ENCODE measurements at regions not wholly inside any gene's neighbourhood (a gene's known extent, or its start where the extent isn't known, plus 50 kb on each side); places are given as distances from the start of the nearest gene placed in this dataset.
"Not testable (repeated sequence)": the region's sequence is repeated elsewhere in the genome, so short reads cannot be mapped to it uniquely, and the experiment has no call there.

DNA sequence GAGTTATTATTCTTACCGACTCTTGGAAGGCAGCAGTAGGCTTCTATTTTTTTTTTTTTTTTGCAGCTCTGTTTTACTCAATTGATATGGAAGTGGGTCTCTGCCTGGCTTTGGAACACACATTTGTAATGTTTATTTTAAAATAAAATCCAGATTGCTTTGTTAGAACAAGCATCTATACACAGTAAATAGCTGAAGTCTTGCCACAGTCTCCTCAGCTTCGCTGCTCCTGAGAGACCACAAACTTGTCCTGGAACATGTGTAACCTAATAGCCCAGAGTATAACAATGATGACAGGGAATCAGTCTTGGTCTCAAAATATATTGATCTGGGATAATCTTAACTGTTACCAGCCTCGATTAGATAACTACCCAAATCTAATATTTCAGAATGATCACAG lies 299.8 kb upstream of the NOX3 start:
- Histone ChIP-seq H3K4me1 (ENCODE audit: insufficient read depth, low read length) (no peaks in the 10 kb centered on the region; the same call in 1 of the 2 replicates), H3K36me3 (ENCODE audit: insufficient read depth, low read length) (no peaks in the 10 kb centered on the region), H3K9ac (ENCODE audit: low read depth, low read length) (no peak overlapping the region), H3K9me3 (ENCODE audit: control insufficient read depth, insufficient read depth, low read length) (no peaks in the 10 kb centered on the region)

DNA sequence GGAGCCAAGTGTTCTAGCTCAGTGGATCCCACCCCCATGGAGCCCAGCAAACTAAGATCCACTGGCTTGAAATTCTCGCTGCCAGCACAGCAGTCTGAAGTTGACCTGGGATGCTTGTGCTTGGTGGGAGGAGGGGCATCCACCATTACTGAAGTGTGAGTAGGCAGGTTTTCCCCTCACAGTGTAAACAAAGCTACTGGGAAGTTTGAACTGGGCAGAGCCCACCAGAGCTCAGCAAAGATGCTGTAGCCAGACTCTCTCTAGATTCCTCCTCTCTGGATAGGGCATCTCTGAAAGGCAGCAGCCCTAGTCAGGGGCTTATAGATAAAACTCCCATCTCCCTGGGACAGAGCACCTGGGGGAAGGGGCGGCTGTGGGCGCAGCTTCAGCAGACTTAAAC lies 293.1 kb upstream of the NOX3 start:
- not testable (repeated sequence) for H3K9me3 ChIP-seq (ENCODE audit: control insufficient read depth, insufficient read depth, low read length); H3K36me3 ChIP-seq (ENCODE audit: insufficient read depth, low read length); H3K9ac ChIP-seq (ENCODE audit: low read depth, low read length); H3K4me1 ChIP-seq (ENCODE audit: insufficient read depth, low read length)

DNA sequence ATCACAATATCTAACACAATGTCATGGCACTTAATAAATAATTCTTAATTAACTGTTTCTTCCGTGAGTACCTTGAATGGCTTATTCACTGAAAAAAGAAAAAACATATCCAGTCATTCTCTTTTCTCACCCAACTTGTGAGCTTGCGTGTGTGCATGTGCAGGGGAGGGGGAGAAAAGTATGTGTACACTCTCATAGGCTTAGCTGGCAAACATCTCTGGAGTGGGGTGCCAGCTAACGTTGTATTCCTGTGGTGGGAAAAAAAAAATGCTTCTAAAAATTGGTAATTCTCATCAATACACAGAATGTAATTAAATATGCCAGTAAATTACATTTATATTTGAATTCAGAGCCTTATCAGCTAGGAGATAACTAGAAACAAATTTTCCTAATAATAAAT lies 291.9 kb upstream of the NOX3 start:
- no peaks in the 10 kb centered on the region for H3K36me3 ChIP-seq (ENCODE audit: insufficient read depth, low read length)
- H3K4me1 ChIP-seq (ENCODE audit: insufficient read depth, low read length), result no peaks in the 10 kb centered on the region
- H3K9me3 ChIP-seq (ENCODE audit: control insufficient read depth, insufficient read depth, low read length), result no peaks in the 10 kb centered on the region
- no peak overlapping the region for H3K9ac ChIP-seq (ENCODE audit: low read depth, low read length)

DNA sequence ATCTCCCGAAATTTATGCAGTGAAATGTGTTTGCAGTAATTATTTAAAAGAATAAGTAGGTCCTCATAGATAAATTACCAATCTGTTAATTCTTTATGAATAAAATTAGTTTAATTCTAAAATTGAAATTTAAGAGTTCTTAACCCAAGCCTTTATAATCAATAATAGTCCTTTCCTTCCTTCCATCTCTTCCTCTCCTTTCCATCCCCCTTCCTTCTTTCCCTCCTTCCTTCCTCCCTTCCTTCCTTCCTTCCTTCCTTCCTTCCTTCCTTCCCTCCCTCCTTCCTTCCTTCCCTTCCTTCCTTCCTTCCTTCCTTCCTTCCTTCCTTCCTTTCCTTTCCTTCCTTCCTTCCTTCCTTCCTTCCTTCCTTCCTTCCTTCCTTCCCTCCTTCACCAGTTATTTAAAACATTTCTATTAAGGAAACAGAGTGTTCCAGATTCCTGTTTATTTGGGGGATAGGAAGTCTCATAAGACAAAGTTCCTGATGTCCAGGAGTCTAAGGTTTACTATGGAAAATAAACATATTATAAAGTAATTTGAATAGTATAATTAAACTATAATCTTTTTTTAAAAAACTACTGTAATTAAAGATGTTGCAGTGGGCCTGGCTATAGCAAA lies 285.3 kb upstream of the NOX3 start:
- Histone ChIP-seq H3K9me3 (ENCODE audit: control insufficient read depth, insufficient read depth, low read length) (no peaks in the 10 kb centered on the region), H3K4me1 (ENCODE audit: insufficient read depth, low read length) (no peaks in the 10 kb centered on the region), H3K36me3 (ENCODE audit: insufficient read depth, low read length) (no peaks in the 10 kb centered on the region), H3K9ac (ENCODE audit: low read depth, low read length) (no peak overlapping the region)

DNA sequence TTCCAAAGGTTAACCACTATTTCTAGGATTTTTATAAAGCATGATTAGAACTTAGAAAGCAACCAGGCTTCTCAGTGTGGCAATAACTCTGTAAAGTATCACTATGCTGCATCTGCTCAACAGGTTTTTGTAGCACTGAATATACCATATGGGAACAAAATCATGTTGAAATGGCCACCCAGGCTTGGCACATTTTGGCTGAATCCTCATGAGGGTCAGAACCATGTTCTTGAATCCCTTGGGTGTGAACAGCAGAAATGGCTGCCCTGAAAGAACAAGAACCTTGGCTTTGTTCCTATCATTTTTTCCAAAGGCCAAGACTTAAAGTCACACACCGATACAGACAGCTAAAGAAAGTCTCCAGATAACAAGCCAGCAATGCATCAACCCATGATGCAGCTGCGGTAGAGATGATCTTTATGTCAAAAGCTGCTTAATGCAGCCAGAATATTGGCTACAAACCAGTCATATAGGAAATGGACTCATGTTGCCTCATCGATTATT lies 283.0 kb upstream of the NOX3 start:
- H3K36me3 ChIP-seq (ENCODE audit: insufficient read depth, low read length), result no peaks in the 10 kb centered on the region
- H3K9ac ChIP-seq (ENCODE audit: low read depth, low read length), result no peak overlapping the region
- H3K9me3 ChIP-seq (ENCODE audit: control insufficient read depth, insufficient read depth, low read length), result no peaks in the 10 kb centered on the region
- H3K4me1 ChIP-seq (ENCODE audit: insufficient read depth, low read length), result no peaks in the 10 kb centered on the region

DNA sequence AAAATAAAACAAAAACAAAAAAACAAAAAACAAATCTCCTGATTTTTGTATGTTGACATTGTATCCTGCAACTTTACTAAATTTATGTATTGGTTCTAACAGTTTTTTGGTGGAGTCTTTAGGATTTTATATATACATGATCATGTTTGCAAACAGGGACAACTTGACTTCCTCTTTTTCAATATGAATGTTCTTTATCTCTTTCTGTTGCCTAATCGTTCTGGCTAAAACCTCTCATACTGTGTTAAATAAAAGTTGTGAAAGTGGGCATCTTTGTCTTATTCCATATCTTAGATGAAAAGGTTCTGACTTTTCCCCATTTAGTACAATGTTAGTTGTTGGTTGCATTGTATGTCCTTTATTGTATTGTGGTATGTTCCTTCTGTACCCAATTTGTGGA lies 261.7 kb upstream of the NOX3 start:
- H3K9ac ChIP-seq (ENCODE audit: low read depth, low read length), result no peak overlapping the region
- H3K4me1 ChIP-seq (ENCODE audit: insufficient read depth, low read length), result no peaks in the 10 kb centered on the region
- H3K36me3 ChIP-seq (ENCODE audit: insufficient read depth, low read length), result no peaks in the 10 kb centered on the region
- no peaks in the 10 kb centered on the region for H3K9me3 ChIP-seq (ENCODE audit: control insufficient read depth, insufficient read depth, low read length)

DNA sequence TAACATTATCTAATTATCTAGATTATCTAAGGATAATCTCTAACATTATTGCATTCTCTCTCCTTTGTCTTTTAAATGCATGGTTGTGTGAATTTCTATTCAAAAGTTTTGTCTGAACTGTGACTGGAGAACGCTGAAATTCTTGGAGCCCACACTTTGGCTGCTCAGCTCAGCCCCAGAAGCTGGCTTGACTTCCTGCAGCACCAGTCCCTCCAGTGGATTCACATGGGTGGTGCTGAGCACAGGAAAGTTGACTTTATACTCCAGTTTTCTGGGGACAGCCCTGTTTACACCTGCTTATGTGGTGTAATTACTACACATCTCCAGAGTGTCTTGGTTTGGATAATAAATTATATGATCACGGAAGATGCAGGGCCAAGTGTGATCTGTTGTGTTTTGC lies 255.1 kb upstream of the NOX3 start:
- Histone ChIP-seq H3K9me3 (ENCODE audit: control insufficient read depth, insufficient read depth, low read length) (no peaks in the 10 kb centered on the region), H3K4me1 (ENCODE audit: insufficient read depth, low read length) (no peaks in the 10 kb centered on the region), H3K36me3 (ENCODE audit: insufficient read depth, low read length) (no peaks in the 10 kb centered on the region), H3K9ac (ENCODE audit: low read depth, low read length) (no peak overlapping the region)

DNA sequence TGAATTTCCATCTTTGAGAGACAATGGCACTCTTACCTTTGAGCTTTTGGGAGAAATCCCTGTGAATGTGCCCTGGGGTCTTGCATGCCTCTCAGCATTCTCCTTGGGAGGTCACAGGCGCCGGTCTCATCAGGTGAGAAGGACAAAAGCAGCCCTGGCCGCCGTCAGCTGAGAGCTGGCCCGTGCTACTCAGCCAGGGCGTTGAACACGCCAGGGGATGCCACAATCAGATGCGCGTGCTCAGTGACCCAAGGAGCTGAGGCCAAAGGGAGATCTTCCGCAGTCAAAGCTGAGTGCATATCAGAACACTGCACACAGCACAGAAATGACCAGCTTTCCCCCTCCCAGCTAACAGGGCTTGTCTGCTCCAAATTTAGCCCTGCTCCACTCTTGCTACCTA lies 253.6 kb upstream of the NOX3 start:
- no peaks in the 10 kb centered on the region for H3K4me1 ChIP-seq (ENCODE audit: insufficient read depth, low read length)
- no peak overlapping the region for H3K9ac ChIP-seq (ENCODE audit: low read depth, low read length)
- H3K36me3 ChIP-seq (ENCODE audit: insufficient read depth, low read length), result no peaks in the 10 kb centered on the region
- H3K9me3 ChIP-seq (ENCODE audit: control insufficient read depth, insufficient read depth, low read length), result no peaks in the 10 kb centered on the region

DNA sequence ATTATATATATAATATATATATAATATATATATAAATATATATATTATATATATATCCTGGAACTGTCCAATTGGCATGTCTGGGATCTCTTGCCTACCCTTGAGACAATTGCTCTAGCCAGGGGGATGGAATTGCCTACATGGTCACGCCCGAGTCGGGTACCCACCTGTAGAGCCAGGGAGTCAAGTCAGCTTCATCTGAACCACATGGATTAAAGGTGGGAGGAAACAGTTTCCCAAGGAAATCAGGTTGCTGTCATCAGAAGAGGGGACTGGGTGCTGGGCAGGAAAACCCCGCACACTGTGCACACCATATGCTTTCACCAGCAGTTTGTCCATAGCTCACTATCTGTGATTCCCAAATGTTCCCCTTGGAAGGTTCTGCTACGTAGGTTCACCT lies 252.5 kb upstream of the NOX3 start:
- H3K4me1 ChIP-seq (ENCODE audit: insufficient read depth, low read length), result no peaks in the 10 kb centered on the region
- no peaks in the 10 kb centered on the region for H3K9me3 ChIP-seq (ENCODE audit: control insufficient read depth, insufficient read depth, low read length)
- H3K9ac ChIP-seq (ENCODE audit: low read depth, low read length), result no peak overlapping the region
- H3K36me3 ChIP-seq (ENCODE audit: insufficient read depth, low read length), result no peaks in the 10 kb centered on the region

DNA sequence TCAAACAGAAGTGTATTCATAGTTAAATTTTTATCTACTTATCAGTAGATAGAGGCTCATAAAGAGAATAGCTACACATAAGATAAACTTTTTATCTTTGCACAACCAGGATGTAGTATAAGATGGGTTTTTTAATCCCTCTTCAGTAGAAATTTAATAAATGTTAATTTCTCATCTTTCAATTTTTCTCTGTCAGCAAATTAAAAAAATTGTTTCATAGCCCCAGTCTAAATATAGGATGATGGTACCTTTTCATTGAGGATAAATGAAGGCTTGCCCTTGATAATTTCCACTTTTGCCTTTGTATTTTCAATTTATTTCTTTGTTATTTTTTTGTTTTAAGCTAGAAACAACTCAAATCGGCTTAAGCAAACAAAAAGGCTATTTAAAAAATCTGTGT lies 251.2 kb upstream of the NOX3 start:
- H3K9ac ChIP-seq (ENCODE audit: low read depth, low read length), result no peak overlapping the region
- no peaks in the 10 kb centered on the region for H3K9me3 ChIP-seq (ENCODE audit: control insufficient read depth, insufficient read depth, low read length)
- H3K36me3 ChIP-seq (ENCODE audit: insufficient read depth, low read length), result no peaks in the 10 kb centered on the region
- H3K4me1 ChIP-seq (ENCODE audit: insufficient read depth, low read length), result no peaks in the 10 kb centered on the region

DNA sequence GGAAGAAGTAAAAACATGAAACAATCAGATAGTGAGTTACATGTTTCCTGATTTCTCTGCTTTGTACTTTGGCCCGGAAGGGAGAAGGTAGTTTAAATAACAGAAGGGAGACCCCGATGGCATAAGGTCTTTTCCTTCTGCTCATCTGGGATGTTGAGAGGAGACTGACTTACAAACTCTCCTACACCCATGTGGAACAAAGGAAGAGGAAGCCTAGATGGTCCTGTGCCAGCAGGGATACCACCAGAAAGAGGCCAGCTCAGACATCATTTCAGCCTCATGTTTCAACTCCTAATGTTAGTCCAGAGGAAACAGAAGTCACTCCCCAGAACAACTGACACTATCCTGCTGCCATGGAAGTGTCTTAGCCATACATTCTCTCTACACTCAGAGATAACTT lies 250.7 kb upstream of the NOX3 start:
- Histone ChIP-seq H3K4me1 (ENCODE audit: insufficient read depth, low read length) (no peaks in the 10 kb centered on the region), H3K9me3 (ENCODE audit: control insufficient read depth, insufficient read depth, low read length) (no peaks in the 10 kb centered on the region), H3K9ac (ENCODE audit: low read depth, low read length) (no peak overlapping the region), H3K36me3 (ENCODE audit: insufficient read depth, low read length) (no peaks in the 10 kb centered on the region)

DNA sequence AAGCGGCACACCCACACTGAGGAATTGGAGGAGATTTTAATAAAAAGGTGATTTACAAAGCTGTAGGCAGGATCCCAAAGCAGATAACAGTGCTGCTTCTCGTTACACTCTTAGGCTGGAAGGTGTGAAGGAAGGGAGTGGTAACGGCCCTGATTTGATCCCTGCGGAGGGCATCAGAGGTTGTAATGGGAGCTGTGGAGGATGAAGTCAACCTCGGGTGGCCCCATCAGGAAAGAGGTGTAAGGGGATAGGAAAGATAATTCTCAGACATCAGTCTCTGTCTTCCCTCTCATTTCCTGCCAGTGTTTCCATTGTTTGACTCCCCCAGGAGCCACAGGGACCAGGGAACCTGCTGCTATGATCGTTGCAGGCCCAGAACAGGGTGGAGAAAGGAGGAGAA lies 245.7 kb upstream of the NOX3 start:
- no peaks in the 10 kb centered on the region for H3K4me1 ChIP-seq (ENCODE audit: insufficient read depth, low read length)
- no peaks in the 10 kb centered on the region for H3K36me3 ChIP-seq (ENCODE audit: insufficient read depth, low read length)
- H3K9ac ChIP-seq (ENCODE audit: low read depth, low read length), result no peak overlapping the region
- H3K9me3 ChIP-seq (ENCODE audit: control insufficient read depth, insufficient read depth, low read length), result no peaks in the 10 kb centered on the region

DNA sequence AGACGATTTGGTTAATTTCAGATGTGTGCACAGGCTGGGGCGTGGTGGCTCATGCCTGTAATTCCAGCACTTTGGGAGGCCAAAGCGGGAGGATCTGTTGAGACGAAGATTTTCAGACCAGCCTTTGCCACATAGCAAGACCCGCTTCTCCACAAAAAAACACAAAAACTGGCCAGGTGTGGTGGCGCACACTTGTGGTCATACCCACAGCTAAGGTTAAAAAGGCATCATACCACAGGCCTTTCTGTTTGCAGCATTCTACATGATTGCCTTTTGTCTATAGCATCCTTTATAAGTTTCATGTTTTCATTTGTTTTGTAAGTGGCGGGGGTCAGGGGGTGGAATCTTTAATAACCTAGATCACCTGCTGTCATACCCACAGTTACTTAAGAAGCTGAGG lies 239.9 kb upstream of the NOX3 start:
- Histone ChIP-seq H3K9ac (ENCODE audit: low read depth, low read length) (no peak overlapping the region), H3K9me3 (ENCODE audit: control insufficient read depth, insufficient read depth, low read length) (no peaks in the 10 kb centered on the region), H3K4me1 (ENCODE audit: insufficient read depth, low read length) (no peaks in the 10 kb centered on the region), H3K36me3 (ENCODE audit: insufficient read depth, low read length) (no peaks in the 10 kb centered on the region)

DNA sequence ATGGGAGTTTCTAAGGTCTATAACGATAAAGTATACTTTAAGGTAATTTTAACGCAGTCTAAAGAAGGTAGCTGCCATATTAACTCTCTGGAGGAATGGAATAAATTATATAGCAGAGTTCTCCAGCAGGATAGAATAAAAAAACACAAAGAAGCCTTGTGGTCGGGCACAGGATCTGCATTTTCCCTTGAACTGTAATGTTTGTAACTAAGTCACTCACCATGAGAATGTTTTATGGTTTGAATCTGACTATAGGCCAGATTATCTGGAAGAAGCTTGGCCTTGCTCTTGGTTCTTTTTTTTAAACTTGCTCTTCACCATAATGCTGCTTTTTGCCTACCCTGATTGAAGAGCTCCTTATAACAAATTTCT lies 238.8 kb upstream of the NOX3 start:
- H3K9ac ChIP-seq (ENCODE audit: low read depth, low read length), result no peak overlapping the region
- no peaks in the 10 kb centered on the region for H3K36me3 ChIP-seq (ENCODE audit: insufficient read depth, low read length)
- no peaks in the 10 kb centered on the region for H3K4me1 ChIP-seq (ENCODE audit: insufficient read depth, low read length)
- no peaks in the 10 kb centered on the region for H3K9me3 ChIP-seq (ENCODE audit: control insufficient read depth, insufficient read depth, low read length)

DNA sequence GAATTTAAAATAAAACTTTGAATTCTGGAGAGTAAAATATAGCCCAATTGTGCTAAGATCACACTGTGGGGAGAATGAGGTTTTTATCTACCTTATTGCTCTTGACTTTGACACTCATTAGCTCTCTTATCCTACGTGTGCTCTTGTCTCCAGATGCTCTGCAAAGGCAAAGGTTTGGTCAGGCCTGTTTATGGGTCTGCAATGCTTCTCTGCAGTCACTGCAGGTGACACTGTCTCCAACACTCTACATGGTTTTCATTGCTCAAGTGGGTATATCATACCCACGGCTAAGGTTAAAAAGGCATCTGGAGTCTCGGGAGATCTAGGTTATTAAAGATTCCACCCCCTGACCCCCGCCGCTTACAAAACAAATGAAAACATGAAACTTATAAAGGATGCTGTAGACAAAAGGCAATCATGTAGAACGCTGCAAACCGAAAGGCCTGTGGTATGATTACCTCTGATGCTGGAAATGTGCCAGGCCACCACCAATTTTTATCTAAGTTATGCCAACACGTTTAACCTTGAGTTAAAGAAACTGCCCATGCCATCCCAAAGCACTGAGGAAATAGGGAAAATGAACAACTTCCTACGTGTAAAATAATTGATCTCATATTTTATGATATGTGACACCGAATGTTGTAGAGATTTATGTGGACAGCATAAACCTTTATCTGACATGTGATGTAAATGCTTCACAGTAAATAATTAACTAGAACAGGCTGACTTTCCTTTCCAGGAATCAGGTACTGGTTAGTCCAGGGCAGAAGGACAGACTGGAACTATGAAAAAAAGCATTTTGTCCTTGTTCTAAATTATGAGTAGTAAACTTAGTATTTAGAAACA lies 238.2 kb upstream of the NOX3 start:
- Histone ChIP-seq H3K4me1 (ENCODE audit: insufficient read depth, low read length) (no peaks in the 10 kb centered on the region), H3K9ac (ENCODE audit: low read depth, low read length) (no peak overlapping the region), H3K36me3 (ENCODE audit: insufficient read depth, low read length) (no peaks in the 10 kb centered on the region), H3K9me3 (ENCODE audit: control insufficient read depth, insufficient read depth, low read length) (no peaks in the 10 kb centered on the region)

All from ES-I3 (cell line).